ENCODE measurements at regions not wholly inside any gene's neighbourhood (a gene's known extent, or its start where the extent isn't known, plus 50 kb on each side); places are given as distances from the start of the nearest gene placed in this dataset.
A peak's percentile ranks its signal among the peaks of the same experiment; 100 is the strongest.

- DNase-seq = no peak
Observed at GRCh38 chr20:51335329-51335841, 207.1 kb downstream of the NFATC2 start.

- DNase-seq = no peak
Observed at GRCh38 chr20:51334609-51335008, 207.9 kb downstream of the NFATC2 start.

GRCh38 chr20:51333971-51334370 lies 208.5 kb downstream of the NFATC2 start:
- no peak for DNase-seq

- DNase-seq = no peak
Observed at GRCh38 chr20:51333446-51333845, 209.1 kb downstream of the NFATC2 start.

- peak in 1 of 51 donors; percentile 33 for DNase-seq
Observed at GRCh38 chr20:51331481-51331880, 211.0 kb downstream of the NFATC2 start.

GRCh38 chr20:51329845-51330244 lies 212.7 kb downstream of the NFATC2 start:
- no peak for DNase-seq

GRCh38 chr20:51327251-51327841 lies 215.2 kb downstream of the NFATC2 start:
- DNase-seq = no peak

- peak in 15 of 51 donors; percentile 4 to 58 (median 18) for DNase-seq
Observed at GRCh38 chr20:51326201-51326819, 216.2 kb downstream of the NFATC2 start.

- DNase-seq = no peak
Observed at GRCh38 chr20:51322164-51322707, 220.3 kb downstream of the NFATC2 start.

GRCh38 chr20:51321343-51322163 lies 221.0 kb downstream of the NFATC2 start:
- no peak for DNase-seq

GRCh38 chr20:51319522-51319921 lies 223.0 kb downstream of the NFATC2 start:
- DNase-seq = no peak

- DNase-seq = peak in 26 of 51 donors; percentile 2 to 56 (median 14)
Observed at GRCh38 chr20:51318058-51318949, 224.2 kb downstream of the NFATC2 start.

GRCh38 chr20:51315390-51315789 lies 227.1 kb downstream of the NFATC2 start:
- no peak for DNase-seq

- DNase-seq = no peak
Observed at GRCh38 chr20:51313358-51313827, 229.1 kb downstream of the NFATC2 start.

GRCh38 chr20:51312480-51312783 lies 230.1 kb downstream of the NFATC2 start:
- DNase-seq = no peak

- DNase-seq = no peak
Observed at GRCh38 chr20:51311636-51312479, 230.7 kb downstream of the NFATC2 start.

GRCh38 chr20:51310216-51310615 lies 232.3 kb downstream of the NFATC2 start:
- no peak for DNase-seq

- DNase-seq = no peak
Observed at GRCh38 chr20:51309128-51309527, 233.4 kb downstream of the NFATC2 start.

GRCh38 chr20:51306521-51307358 lies 235.8 kb downstream of the NFATC2 start:
- DNase-seq = peak; percentile 8 to 86 (median 58)

Measured in hypothalamus (tissue), 51 donors.